Activated CD8-positive, alpha-beta T cell treated with anti-CD3 and anti-CD28 coated beads, Interleukin-2, amount 10 ng/mL, durations not matched to agents 7 days and 5 days (primary cell): ENCODE measurements at regions not wholly inside any gene's neighbourhood (a gene's known extent, or its start where the extent isn't known, plus 50 kb on each side); places are given as distances from the start of the nearest gene placed in this dataset.

Experiments used
- ATAC-seq: fragments of 150-1000 bp; cut with Tn5 transposase; one replicate; pipeline ENCODE4 v1.10.0; 2021; ENCODE audit warnings: moderate library complexity
- CTCF ChIA-PET: fragments of 350-600 bp; sonication (Branson Sonifier 250); formaldehyde crosslinking; loops from one replicate; lab custom pipeline; 2021; ENCODE audit warnings: antibody characterized with exemption; lab: Charles Lee
- POLR2A ChIA-PET: fragments of 350-600 bp; sonication (Branson Sonifier 250); formaldehyde crosslinking; loops from one replicate; lab custom pipeline; 2021; ENCODE audit warnings: antibody characterized with exemption; lab: Charles Lee
- DNase-seq: peaks from one replicate; pipeline ENCODE4 v3.0.0-alpha.2; 2020
- H3K27ac Mint-ChIP-seq: one replicate; pipeline ENCODE4 v1.8.0; 2021; ENCODE audit warnings: mild to moderate bottlenecking, mixed read lengths
- H3K27me3 Mint-ChIP-seq: one replicate; pipeline ENCODE4 v1.8.0; 2021; ENCODE audit warnings: low read depth, mixed read lengths
- H3K36me3 Mint-ChIP-seq: one replicate; pipeline ENCODE4 v1.8.0; 2021; ENCODE audit warnings: low read depth, mixed read lengths
- H3K4me1 Mint-ChIP-seq: one replicate; pipeline ENCODE4 v1.8.0; 2021; ENCODE audit warnings: low read depth, mixed read lengths
- H3K4me3 Mint-ChIP-seq: one replicate; pipeline ENCODE4 v1.8.0; 2021; ENCODE audit warnings: mild to moderate bottlenecking, mixed read lengths
- H3K9me3 Mint-ChIP-seq: one replicate; pipeline ENCODE4 v1.8.0; 2022; ENCODE audit warnings: mixed read lengths; ENCODE audit not compliant: insufficient read depth

DNA sequence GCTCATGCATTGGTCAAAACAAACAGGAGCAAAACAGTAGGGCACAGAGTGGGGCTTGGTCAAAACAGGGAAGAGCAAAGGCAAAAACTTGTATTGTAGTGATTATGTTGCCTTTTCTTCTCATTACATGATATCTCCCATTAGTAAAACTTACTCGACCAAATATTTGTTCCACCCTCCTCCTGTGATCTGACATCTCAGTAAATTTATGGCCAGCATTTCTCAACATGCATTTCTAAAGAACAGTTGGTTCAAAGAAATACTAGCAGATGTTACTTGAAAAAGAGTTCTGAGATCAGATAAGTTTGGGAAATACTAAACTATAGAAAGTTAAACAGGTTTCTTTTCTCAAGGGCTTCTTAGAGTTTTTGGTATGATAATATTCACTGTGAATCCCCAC, 423.1 kb downstream of the FIGN start:
- Mint-ChIP-seq H3K4me3 (no peak overlapping the region), H3K27me3 (no peaks in the 10 kb centered on the region), H3K4me1 (no peaks in the 10 kb centered on the region), H3K27ac (no peak overlapping the region), H3K36me3 (no peaks in the 10 kb centered on the region), H3K9me3 (no peaks in the 10 kb centered on the region)
- ATAC-seq (no peak), DNase-seq (no peak)
- ChIA-PET POLR2A (no interaction called here), CTCF (no interaction called here)

DNA sequence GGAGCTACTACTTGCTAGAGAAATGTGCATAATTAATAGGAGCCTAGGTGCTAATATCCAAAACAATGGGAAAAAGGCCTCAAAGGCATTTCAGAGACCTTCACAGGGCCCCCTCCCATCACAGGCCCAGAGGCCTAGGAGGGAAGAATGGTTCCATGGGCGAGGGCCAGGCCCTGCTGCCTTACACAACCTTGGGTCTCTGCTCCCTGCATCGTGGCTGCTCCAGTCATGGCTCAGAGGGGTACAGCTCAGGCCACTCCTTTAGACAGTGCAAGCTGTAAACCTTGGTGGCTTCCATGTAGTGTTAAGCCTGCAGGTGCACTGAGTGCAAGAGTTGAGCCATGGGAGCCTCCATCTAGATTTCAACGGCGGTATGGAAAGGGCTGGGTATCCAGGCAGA, 429.2 kb downstream of the FIGN start:
- no peak overlapping the region for H3K4me3 Mint-ChIP-seq
- CTCF ChIA-PET, result no interaction called here
- ATAC-seq (no peak), DNase-seq (no peak)
- no peaks in the 10 kb centered on the region for H3K4me1 Mint-ChIP-seq
- POLR2A ChIA-PET, result no interaction called here
- H3K9me3 Mint-ChIP-seq, result peaks cover 3% of the 10 kb centered on the region
- H3K36me3 Mint-ChIP-seq, result no peaks in the 10 kb centered on the region
- no peaks in the 10 kb centered on the region for H3K27me3 Mint-ChIP-seq
- no peak overlapping the region for H3K27ac Mint-ChIP-seq

DNA sequence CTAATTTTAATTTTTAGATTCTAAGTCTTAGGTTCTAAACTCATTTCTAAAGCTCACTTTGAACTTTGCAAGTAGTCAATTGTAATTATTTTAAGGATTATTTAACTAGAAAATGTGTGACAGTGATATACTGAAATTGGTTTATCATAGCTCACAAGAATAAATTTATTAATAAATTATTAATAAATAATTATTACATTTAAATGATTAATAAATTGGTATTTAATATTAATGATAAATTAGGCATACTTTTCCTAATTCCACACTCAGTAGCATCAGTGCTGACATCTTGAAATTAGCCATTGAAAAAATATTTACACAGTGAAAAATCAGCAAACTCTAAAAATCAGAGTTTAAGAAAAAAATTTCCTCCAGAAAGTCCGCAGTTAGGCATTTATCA, 433.7 kb downstream of the FIGN start:
- Mint-ChIP-seq H3K9me3 (peaks cover 3% of the 10 kb centered on the region), H3K36me3 (no peaks in the 10 kb centered on the region), H3K27me3 (no peaks in the 10 kb centered on the region), H3K27ac (no peak overlapping the region), H3K4me1 (no peaks in the 10 kb centered on the region), H3K4me3 (no peak overlapping the region)
- DNase-seq, result no peak
- no peak for ATAC-seq
- POLR2A ChIA-PET, result no interaction called here
- CTCF ChIA-PET, result no interaction called here

DNA sequence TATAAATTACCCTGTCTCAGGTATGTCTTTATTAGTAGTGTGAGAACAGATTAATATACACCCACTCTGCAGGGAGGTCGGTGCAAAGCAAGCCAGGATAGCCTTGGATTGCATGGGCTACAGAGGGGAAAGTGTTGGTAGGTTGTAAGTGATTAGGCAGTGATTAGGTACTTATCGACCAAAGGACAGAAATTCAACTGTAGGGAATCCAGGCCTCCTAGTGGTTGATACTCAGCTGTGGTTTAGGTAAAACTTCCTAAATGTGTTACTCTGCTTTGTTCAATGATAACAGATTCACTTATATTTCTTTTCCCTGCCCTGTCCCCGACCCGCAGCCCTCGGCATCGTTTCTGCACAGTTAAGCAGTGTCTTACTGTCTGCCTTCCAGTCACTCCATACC, 444.0 kb downstream of the FIGN start:
- Mint-ChIP-seq H3K4me1 (no peaks in the 10 kb centered on the region), H3K36me3 (no peaks in the 10 kb centered on the region), H3K27me3 (no peaks in the 10 kb centered on the region), H3K9me3 (no peaks in the 10 kb centered on the region), H3K27ac (no peak overlapping the region), H3K4me3 (no peak overlapping the region)
- POLR2A ChIA-PET, result no interaction called here
- CTCF ChIA-PET, result no interaction called here
- DNase-seq, result no peak
- ATAC-seq, result no peak

DNA sequence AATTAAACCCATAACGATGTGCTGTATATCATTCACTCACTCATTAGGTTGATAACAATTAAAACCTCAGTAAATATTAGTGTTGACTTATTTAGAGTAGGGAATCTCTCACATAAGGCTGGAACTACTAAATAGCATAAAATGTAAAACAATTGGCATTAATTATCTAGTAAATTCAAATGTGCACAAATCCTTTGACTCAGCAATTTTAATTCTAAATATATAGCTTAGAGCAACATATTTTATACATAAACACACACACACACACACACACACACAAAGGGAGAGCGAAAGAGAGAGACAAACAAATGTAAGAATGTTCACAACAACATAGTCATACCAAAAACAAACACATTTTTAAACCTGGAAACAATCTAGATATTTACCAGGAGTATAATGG, 443.1 kb upstream of the KCNH7 start:
- H3K27me3 Mint-ChIP-seq, result no peaks in the 10 kb centered on the region
- ATAC-seq (no peak), DNase-seq (no peak)
- peaks cover 4% of the 10 kb centered on the region for H3K9me3 Mint-ChIP-seq
- CTCF ChIA-PET, result no interaction called here
- H3K4me1 Mint-ChIP-seq, result no peaks in the 10 kb centered on the region
- no peak overlapping the region for H3K27ac Mint-ChIP-seq
- no peak overlapping the region for H3K4me3 Mint-ChIP-seq
- no peaks in the 10 kb centered on the region for H3K36me3 Mint-ChIP-seq
- POLR2A ChIA-PET, result no interaction called here

DNA sequence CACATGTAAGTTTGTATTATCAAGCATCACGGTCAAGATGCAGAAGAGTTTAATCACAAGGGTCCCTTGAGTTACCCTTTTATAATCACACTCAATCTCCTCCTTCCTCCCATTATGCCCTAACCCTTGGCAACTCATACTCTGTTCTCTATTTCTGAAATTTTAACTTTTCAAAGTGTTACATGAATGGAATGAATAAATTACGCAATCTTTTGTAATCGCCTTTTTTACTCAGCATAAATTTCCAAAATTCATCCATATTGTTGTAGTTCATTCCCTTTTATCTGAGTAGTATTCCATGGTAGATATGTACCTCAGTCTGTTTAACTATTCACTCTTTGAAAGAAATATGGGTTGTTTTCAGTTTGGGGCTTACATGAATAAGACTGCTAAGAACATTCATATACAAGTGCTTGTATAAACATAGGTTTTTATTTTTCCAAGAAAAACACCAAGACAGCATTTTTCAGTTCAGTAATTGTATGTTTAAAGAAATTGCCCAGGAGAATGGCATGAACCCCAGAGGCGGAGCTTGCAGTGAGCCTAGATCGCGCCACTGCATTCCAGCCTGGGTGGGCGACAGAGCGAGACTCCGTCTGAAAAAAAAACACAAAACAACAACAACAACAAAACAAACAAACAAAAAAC, 430.9 kb upstream of the KCNH7 start:
- Mint-ChIP-seq H3K4me1 (no peaks in the 10 kb centered on the region), H3K4me3 (no peak overlapping the region), H3K36me3 (no peaks in the 10 kb centered on the region), H3K9me3 (peaks cover 23% of the 10 kb centered on the region), H3K27me3 (no peaks in the 10 kb centered on the region), H3K27ac (no peak overlapping the region)
- DNase-seq, result no peak
- ChIA-PET POLR2A (no interaction called here), CTCF (no interaction called here)
- ATAC-seq, result no peak

DNA sequence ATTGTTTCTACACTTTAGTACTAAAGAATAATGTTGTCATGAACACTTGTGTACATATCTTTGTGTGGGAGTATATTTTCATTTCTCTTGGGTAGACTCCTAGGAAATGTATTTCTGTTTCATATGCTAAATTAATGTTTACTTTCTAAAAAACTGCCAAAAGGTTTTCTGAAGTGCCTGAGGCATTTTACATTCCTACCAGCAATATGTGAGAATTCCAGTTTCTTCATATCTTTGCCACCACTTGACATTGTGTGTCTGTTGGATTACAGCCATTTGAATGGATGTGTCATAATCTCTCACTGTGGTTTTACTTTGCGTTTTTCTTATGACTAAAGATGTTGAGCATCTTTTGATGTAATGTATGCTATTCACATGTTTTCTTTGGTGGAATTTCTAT, 428.2 kb upstream of the KCNH7 start:
- POLR2A ChIA-PET, result no interaction called here
- CTCF ChIA-PET, result no interaction called here
- no peaks in the 10 kb centered on the region for H3K4me1 Mint-ChIP-seq

DNA sequence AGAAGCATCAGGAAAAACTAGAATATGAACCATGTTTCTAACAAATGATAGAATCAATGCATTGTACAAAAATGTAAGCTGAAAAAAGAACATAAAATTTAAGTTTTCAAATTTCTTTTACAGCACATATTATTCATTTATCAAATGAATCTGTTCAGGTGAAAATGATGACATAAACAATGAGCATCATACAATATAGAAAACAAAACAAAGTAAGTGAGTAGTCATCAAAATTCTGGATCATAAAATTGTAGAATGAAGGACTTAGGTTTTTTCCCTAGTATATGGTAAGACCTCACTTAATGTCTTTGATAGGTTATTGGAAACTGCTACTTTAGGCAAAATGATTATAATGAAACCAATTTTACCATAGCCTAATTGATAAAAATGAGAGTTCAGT, 427.0 kb upstream of the KCNH7 start:
- no peak overlapping the region for H3K27ac Mint-ChIP-seq
- no peak overlapping the region for H3K4me3 Mint-ChIP-seq
- POLR2A ChIA-PET, result no interaction called here
- H3K36me3 Mint-ChIP-seq, result no peaks in the 10 kb centered on the region
- CTCF ChIA-PET, result no interaction called here
- H3K27me3 Mint-ChIP-seq, result no peaks in the 10 kb centered on the region
- DNase-seq (no peak), ATAC-seq (no peak)
- no peaks in the 10 kb centered on the region for H3K4me1 Mint-ChIP-seq
- peaks cover 7% of the 10 kb centered on the region for H3K9me3 Mint-ChIP-seq

More for the DNA sequence above, 428.2 kb upstream of the KCNH7 start:
- Mint-ChIP-seq H3K4me3 (no peak overlapping the region), H3K36me3 (no peaks in the 10 kb centered on the region), H3K9me3 (peaks cover 8% of the 10 kb centered on the region), H3K27ac (no peak overlapping the region), H3K27me3 (no peaks in the 10 kb centered on the region)
- no peak for ATAC-seq
- no peak for DNase-seq

DNA sequence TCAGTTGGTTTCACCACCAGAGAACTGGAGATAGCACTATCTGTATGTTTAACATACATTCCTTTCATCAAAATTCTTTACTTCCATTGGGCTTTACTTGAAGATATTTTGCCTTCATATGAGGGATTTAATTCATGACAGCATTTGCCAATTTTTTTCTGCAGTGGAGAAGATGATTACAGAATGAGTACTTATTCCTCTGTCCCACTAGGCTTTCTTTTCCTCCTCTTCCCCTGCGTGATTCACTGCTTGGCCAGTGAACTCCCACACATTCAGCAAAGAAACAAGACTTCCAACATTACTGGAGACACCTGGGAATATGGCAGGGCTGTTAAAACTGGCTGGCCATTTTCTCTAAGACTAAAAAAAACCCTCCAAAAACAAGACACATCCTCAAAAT, 425.8 kb upstream of the KCNH7 start:
- Mint-ChIP-seq H3K27me3 (no peaks in the 10 kb centered on the region), H3K36me3 (no peaks in the 10 kb centered on the region), H3K27ac (no peak overlapping the region), H3K4me1 (no peaks in the 10 kb centered on the region), H3K4me3 (no peak overlapping the region), H3K9me3 (peaks cover 5% of the 10 kb centered on the region)
- POLR2A ChIA-PET, result no interaction called here
- CTCF ChIA-PET, result no interaction called here
- DNase-seq (no peak), ATAC-seq (no peak)

DNA sequence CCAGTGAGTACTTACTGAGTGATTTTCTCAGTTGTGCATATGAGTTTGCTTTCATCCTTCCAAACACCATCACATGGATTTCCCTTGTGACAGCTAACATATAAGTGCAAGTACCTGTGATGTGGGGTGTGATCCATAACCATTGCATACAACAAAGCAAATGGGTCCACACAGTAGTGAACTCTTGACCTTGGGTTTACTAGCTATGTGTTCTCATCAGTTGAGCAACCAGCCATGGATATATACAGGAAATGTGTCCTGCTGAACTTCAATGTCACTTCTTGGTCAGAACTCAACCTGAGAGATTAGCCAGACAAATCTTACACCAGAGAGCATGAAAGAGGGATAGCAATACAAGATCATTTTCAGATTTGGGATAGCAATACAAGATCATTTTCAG, 420.9 kb upstream of the KCNH7 start:
- ATAC-seq (no peak), DNase-seq (no peak)
- no peak overlapping the region for H3K27ac Mint-ChIP-seq
- H3K9me3 Mint-ChIP-seq, result no peaks in the 10 kb centered on the region
- H3K36me3 Mint-ChIP-seq, result no peaks in the 10 kb centered on the region
- H3K4me1 Mint-ChIP-seq, result no peaks in the 10 kb centered on the region
- H3K27me3 Mint-ChIP-seq, result no peaks in the 10 kb centered on the region
- no peak overlapping the region for H3K4me3 Mint-ChIP-seq
- ChIA-PET CTCF (no interaction called here), POLR2A (no interaction called here)

DNA sequence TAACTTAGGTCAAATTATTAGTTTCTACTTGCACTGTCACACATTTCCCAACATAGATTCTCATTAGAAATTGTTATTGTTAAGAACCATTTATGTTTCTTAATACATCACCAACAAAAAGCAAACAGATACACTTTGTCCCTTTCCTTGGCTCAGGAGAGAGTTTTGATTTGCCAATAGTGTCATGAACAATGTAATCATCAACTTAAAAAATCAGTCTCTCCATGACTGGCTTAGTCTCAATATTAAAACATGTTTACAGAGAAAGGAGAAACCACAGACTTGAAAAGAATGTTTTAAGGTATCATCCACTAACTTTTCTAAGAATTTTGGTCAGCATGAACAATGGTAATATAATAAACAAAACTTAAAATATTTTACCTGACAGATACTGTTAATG, 416.5 kb upstream of the KCNH7 start:
- ATAC-seq (no peak), DNase-seq (no peak)
- Mint-ChIP-seq H3K27ac (no peak overlapping the region), H3K4me3 (no peak overlapping the region), H3K27me3 (no peaks in the 10 kb centered on the region), H3K36me3 (no peaks in the 10 kb centered on the region), H3K4me1 (no peaks in the 10 kb centered on the region), H3K9me3 (no peaks in the 10 kb centered on the region)
- ChIA-PET POLR2A (no interaction called here), CTCF (no interaction called here)

DNA sequence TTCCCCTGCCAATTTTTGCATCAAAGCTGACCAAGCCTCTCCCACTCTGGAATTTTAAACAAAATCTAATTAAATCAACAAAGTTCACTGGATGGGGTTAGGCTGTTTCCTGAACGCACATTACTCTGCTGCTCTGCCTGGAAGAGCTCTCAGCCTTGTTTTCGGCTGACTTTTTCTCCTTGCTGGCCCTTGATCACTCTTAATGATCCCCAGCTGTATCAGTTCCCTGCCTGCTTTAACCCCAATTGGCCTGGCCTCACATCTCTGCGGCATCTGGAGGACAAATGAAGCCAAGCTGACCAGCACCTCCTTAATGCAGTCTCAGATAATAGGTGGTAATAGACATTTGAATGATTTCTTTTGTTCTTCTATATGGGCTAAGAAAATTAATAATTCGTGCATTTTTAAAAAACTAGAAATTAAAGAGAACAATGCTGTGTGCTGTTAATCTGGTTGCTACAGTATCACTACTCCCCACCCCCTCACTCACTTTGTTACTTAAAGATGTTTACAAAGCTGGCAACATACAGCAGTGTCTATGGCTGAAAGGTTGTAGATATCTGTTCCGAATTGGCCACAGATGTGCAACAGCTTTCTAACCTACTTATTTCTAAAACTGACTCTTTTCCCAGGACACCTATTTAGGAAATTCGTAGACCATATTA, 415.2 kb upstream of the KCNH7 start:
- CTCF ChIA-PET, result no interaction called here
- no peaks in the 10 kb centered on the region for H3K27me3 Mint-ChIP-seq
- no peaks in the 10 kb centered on the region for H3K4me1 Mint-ChIP-seq
- ATAC-seq, result no peak
- no peak overlapping the region for H3K27ac Mint-ChIP-seq
- DNase-seq, result no peak
- POLR2A ChIA-PET, result no interaction called here
- H3K4me3 Mint-ChIP-seq, result no peak overlapping the region
- no peaks in the 10 kb centered on the region for H3K36me3 Mint-ChIP-seq
- H3K9me3 Mint-ChIP-seq, result no peaks in the 10 kb centered on the region

DNA sequence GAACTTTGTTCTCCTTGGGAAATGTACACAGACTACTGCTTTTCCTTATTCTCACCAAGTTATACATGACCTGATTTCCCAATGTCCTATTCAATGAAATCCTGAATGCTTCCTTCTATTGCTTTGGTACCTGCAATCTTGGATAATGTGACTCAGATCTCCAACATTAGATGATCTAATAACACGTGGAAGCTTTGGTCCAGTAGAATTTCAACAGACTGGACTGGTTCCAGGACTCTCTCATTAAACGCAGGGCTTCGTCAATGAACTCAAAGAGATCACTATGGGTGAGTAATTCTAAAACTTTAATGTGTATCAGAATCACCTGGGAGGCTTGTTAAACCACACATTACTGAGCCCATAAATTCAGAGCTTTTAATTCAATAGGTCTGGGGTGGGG, 413.6 kb upstream of the KCNH7 start:
- no peaks in the 10 kb centered on the region for H3K9me3 Mint-ChIP-seq
- H3K4me1 Mint-ChIP-seq, result no peaks in the 10 kb centered on the region
- ChIA-PET CTCF (no interaction called here), POLR2A (no interaction called here)
- no peaks in the 10 kb centered on the region for H3K36me3 Mint-ChIP-seq
- no peaks in the 10 kb centered on the region for H3K27me3 Mint-ChIP-seq
- no peak for DNase-seq
- no peak overlapping the region for H3K4me3 Mint-ChIP-seq
- ATAC-seq, result no peak
- H3K27ac Mint-ChIP-seq, result no peak overlapping the region
